Right lobe of liver (tissue), 4 donors: ENCODE measurements at regions not wholly inside any gene's neighbourhood (a gene's known extent, or its start where the extent isn't known, plus 50 kb on each side); places are given as distances from the start of the nearest gene placed in this dataset.

Experiments
- CTCF ChIP-seq, 4 donors: fragments of 200-600 bp in 3 of 4; fragments of 450-650 bp in 1 of 4; IDR thresholded peaks; one replicate each; pipeline versions ENCODE4 v1.5.1 to v1.8.0; 2016 to 2022; ENCODE audit warnings: antibody characterized with exemption in 4 of 4, mild to moderate bottlenecking in 2 of 4
- POLR2A ChIP-seq: fragments of 450-650 bp; IDR thresholded peaks from one replicate; pipeline ENCODE4 v1.6.1; 2017; ENCODE audit warnings: antibody characterized with exemption, mild to moderate bottlenecking
- donor health status: DM: no; HTN: no; CAD: no.
- donor health status: DM: no; HTN: no; CAD: no.
- donor health status: DM: no; HTN: yes; CAD: no.

GRCh38 chr2:39918886-39919285, 139.8 kb upstream of the THUMPD2 start:
- TF ChIP-seq CTCF (IDR thresholded peaks at IDR 0.05) (no peak), POLR2A (no peak)
